ENCODE measurements at regions not wholly inside any gene's neighbourhood (a gene's known extent, or its start where the extent isn't known, plus 50 kb on each side); places are given as distances from the start of the nearest gene placed in this dataset.

- DNase-seq: no peak
Observed at GRCh38 chr7:139561-140243, 52.7 kb upstream of the FAM20C start.

GRCh38 chr7:140996-141395, 51.4 kb upstream of the FAM20C start:
- DNase-seq: no peak

- DNase-seq: no peak
Observed at GRCh38 chr7:142248-142941, 50.0 kb upstream of the FAM20C start.

Measured in activated CD8-positive, alpha-beta memory T cell treated with anti-CD3 and anti-CD28 coated beads, Interleukin-2, amount 50 U/mL, for 48 hours (primary cell).